ENCODE measurements at regions not wholly inside any gene's neighbourhood (a gene's known extent, or its start where the extent isn't known, plus 50 kb on each side); places are given as distances from the start of the nearest gene placed in this dataset.

GRCh38 chr5:108649106-108649505 lies 98.6 kb upstream of the FER start:
- TF ChIP-seq POLR2A (IDR thresholded peaks at IDR 0.05; ENCODE audit: low read length) (no peak), GATA1 (IDR thresholded peaks at IDR 0.05; ENCODE audit: low read depth, low read length) (no peak)

Measured in erythroblast (primary cell).